ACC112 (cell line): ENCODE measurements at regions not wholly inside any gene's neighbourhood (a gene's known extent, or its start where the extent isn't known, plus 50 kb on each side); places are given as distances from the start of the nearest gene placed in this dataset.
"Not testable (repeated sequence)": the region's sequence is repeated elsewhere in the genome, so short reads cannot be mapped to it uniquely, and the experiment has no call there.

Source experiments
- H2AFZ ChIP-seq: fragments of 200-600 bp; sonication (generic); one replicate; pipeline ENCODE4 v1.6.0; 2017; ENCODE audit warnings: antibody characterized with exemption, low read length; ENCODE audit not compliant: unreplicated experiment
- H3K27ac ChIP-seq: fragments of 200-600 bp; sonication (generic); 2 replicates; pipeline ENCODE4 v1.5.1; 2014; ENCODE audit warnings: low read depth, mild to moderate bottlenecking, antibody characterized with exemption, low read length, moderate library complexity
- H3K27me3 ChIP-seq: fragments of 200-600 bp; sonication (generic); 2 replicates; pipeline ENCODE4 v1.6.1; 2014; ENCODE audit warnings: mild to moderate bottlenecking, antibody characterized with exemption, low read length, moderate library complexity, mixed read lengths; ENCODE audit not compliant: insufficient read depth
- H3K36me3 ChIP-seq: fragments of 200-600 bp; sonication (generic); 2 replicates; pipeline ENCODE4 v1.6.1; 2016; ENCODE audit warnings: mild to moderate bottlenecking, antibody characterized with exemption, low read length, moderate library complexity, mixed read lengths; ENCODE audit not compliant: insufficient read depth
- H3K4me1 ChIP-seq: fragments of 200-600 bp; sonication (generic); one replicate; pipeline ENCODE4 v1.6.1; 2016; ENCODE audit warnings: low read length, mixed read lengths; ENCODE audit not compliant: insufficient read depth, unreplicated experiment, control insufficient read depth
- H3K4me3 ChIP-seq: fragments of 200-600 bp; sonication (generic); 2 replicates; pipeline ENCODE4 v1.5.1; 2014; ENCODE audit warnings: mild to moderate bottlenecking, low read depth, low read length
- H3K79me2 ChIP-seq: fragments of 200-600 bp; sonication (generic); one replicate; pipeline ENCODE4 v1.6.0; 2016; ENCODE audit warnings: low read length; ENCODE audit not compliant: control insufficient read depth, unreplicated experiment, insufficient read depth

DNA sequence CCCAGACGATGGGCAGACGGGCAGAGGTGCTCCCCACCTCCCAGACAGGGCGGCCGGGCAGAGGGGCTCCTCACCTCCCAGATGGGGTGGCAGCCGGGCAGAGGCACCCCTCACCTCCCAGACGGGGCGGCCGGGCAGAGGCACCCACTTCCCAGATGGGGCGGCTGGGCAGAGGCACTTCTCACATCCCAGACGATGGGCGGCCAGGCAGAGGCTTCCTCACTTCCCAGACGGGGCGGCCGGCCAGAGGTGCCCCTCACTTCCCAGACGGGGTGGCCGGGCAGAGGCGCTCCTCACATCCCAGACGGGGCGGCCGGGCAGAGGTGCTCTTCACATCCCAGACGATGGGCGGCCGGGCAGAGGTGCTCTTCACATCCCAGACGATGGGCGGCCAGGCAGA is 96.6 kb downstream of the ABCC12 start:
- H3K27me3 ChIP-seq, H2AFZ ChIP-seq, H3K4me1 ChIP-seq: not testable (repeated sequence)

DNA sequence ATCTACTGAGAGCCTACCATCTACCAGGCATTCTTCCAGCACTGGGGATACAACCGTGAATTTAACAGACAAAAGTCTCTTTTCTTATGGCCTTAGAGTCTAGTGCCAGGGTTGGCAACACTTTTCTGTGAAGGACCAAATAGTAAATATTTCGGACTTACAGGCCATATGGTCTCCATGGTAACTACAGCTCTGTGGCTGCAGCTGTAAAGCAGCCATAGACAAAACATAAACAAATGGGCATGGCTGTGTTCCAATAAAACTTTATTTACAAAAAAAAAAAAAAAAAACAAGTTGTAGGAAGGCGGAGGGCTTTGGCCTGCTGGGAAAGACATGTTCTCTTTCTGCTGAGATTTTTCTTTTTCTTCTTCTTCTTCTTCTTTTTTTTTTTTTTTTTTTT is 98.7 kb downstream of the ABCC12 start:
- no peak overlapping the region for H3K27ac ChIP-seq
- no peak overlapping the region for H3K4me3 ChIP-seq
- H2AFZ ChIP-seq = no peak overlapping the region
- H3K4me1 ChIP-seq = peaks cover 14% of the 10 kb centered on the region
- peaks cover 12% of the 10 kb centered on the region; the same call in 1 of the 2 replicates for H3K27me3 ChIP-seq
- H3K79me2 ChIP-seq = no peaks in the 10 kb centered on the region
- no peaks in the 10 kb centered on the region for H3K36me3 ChIP-seq

More for the DNA sequence above, 96.6 kb downstream of the ABCC12 start:
- not testable (repeated sequence) for H3K79me2 ChIP-seq, H3K36me3 ChIP-seq, H3K4me3 ChIP-seq, H3K27ac ChIP-seq

DNA sequence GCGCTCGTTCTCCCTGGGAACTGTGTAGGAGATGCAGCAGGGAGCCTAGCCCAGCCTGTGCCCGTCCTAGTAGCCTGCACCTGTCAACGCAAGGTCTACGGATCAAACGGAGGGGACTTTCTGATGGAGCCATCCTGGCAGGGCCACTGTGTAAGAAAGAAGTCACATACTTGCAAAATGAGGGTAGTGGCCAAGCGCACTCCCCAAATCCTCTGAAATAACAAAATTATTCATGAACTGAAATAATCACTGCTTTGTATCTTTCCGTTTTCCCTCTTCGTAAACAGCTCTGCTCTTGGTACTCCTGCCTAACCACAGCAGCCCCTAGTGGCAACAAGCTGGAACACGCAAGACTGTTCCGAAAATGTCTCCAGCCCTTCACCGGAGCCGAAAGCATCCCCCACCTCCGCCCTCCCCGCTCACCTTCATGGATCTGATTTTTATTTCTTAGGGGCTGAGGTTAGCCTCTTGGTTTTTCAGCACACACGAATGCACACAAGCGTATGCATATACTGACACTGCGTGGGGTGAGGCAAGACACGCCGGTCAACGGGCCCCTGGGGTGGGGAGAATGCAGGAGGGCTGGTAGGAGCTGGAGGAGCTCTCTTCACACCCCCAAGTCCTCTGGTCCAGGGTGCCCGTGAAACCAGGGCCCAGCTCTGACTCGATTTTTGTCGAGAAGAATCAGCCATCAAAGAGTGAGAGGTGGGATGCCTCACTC is 100.8 kb downstream of the ABCC12 start:
- Histone ChIP-seq H3K36me3 (no peaks in the 10 kb centered on the region), H3K79me2 (no peaks in the 10 kb centered on the region), H2AFZ (peak overlapping the region; percentile 25), H3K27ac (no peak overlapping the region), H3K27me3 (peaks cover 29% of the 10 kb centered on the region; the same call in 1 of the 2 replicates), H3K4me1 (peaks cover 14% of the 10 kb centered on the region), H3K4me3 (peak overlapping the region; percentile 14; the same call in 1 of the 2 replicates)

DNA sequence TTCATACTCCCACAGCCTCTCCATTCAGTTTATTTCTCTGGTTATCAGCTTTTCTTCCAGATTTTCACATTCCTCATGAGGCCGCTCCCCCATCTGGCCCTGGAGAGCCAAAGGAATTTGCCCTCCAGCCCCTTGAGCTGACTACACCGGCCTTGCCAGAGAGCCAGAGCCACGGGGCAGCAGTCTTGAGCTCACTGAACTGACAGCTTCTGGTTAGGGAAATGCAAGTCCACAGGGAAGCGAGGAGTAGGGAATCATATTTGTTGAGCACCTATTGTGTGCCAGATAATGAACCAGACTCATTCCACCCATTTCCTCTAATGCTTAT is 102.4 kb downstream of the ABCC12 start:
- H3K4me1 ChIP-seq = peaks cover 14% of the 10 kb centered on the region
- H3K27me3 ChIP-seq = peaks cover 40% of the 10 kb centered on the region
- peak overlapping the region; percentile 9 for H2AFZ ChIP-seq
- no peak overlapping the region for H3K27ac ChIP-seq
- H3K4me3 ChIP-seq = no peak overlapping the region
- no peaks in the 10 kb centered on the region for H3K36me3 ChIP-seq
- no peaks in the 10 kb centered on the region for H3K79me2 ChIP-seq

DNA sequence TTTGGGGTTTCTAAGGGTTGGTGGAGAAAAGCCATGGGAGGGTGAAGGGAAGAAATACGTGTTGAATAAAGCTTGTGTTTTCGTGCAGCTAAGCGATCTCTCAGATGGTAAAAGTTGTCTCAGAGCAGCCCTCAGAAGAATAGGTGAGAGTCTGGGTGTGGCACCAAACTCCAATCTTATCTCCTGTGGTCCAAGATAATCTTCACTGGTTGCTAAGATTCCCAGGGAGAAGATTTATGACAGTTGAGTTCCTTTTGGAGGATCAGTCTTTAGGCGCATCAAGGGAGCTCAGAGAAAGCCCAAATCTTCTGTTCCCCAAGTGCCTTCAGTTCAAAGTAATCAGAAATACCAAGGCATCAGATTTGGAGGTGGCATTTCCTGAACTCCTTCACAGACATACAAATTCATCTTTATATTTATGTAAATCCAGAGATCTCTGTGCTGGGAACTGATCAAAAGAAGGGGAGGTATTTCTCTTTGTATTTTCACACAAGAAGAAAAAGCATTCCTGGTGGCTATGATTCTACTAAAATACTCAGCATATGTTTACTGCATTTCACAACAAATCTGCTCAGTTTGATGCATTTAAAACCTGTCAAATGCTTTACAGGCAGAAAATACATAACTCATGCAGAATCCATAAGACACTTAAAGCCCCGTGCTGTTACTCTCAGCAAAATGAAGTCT is 102.9 kb downstream of the ABCC12 start:
- Histone ChIP-seq H3K4me3 (no peak overlapping the region), H3K27ac (no peak overlapping the region), H2AFZ (peak overlapping the region; percentile 9), H3K27me3 (peaks cover 46% of the 10 kb centered on the region), H3K36me3 (no peaks in the 10 kb centered on the region), H3K4me1 (peaks cover 14% of the 10 kb centered on the region), H3K79me2 (no peaks in the 10 kb centered on the region)

DNA sequence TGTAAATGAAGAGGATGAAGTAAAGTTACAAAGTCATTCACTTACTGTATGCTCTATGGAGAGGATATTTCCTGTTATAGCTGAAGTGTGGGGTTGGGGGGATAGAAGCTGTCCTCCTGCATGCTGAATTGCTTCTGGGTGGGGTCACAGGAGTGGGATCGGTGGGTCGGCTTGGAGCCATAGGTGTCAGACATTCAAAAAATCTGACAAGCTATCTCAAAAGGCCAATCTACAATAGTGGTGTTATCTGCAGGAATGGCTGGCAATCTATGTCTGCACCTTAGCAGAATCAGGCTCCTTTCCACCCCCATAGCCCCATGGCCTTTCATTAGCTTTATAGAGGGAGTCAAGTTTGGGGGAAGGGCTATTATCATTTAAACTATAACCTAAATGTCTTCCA is 104.9 kb downstream of the ABCC12 start:
- Histone ChIP-seq H2AFZ (no peak overlapping the region), H3K4me1 (peaks cover 14% of the 10 kb centered on the region), H3K79me2 (no peaks in the 10 kb centered on the region), H3K4me3 (no peak overlapping the region), H3K27me3 (peaks cover 57% of the 10 kb centered on the region), H3K27ac (no peak overlapping the region), H3K36me3 (no peaks in the 10 kb centered on the region)

DNA sequence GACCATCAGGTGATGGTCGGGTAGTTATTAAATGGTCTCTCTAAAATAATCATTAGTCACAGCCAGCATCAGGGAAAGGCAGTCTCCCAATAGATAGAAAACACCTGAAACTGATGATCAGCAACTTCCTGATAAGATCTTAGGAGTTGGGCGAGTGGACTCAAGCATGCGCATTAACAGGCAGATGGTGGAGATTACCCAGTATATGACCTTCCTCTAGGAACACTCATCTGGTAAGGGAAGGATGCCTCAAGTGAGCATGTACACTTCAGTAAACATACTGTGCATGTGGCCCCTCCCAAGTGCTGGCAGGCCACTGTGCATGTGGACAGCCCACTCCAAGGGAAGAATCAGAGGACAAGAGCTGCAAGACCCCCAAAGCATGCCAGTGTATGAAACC is 105.9 kb downstream of the ABCC12 start:
- Histone ChIP-seq H3K36me3 (no peaks in the 10 kb centered on the region), H2AFZ (no peak overlapping the region), H3K27ac (no peak overlapping the region), H3K27me3 (peaks cover 67% of the 10 kb centered on the region), H3K4me3 (no peak overlapping the region), H3K4me1 (peaks cover 9% of the 10 kb centered on the region), H3K79me2 (no peaks in the 10 kb centered on the region)

DNA sequence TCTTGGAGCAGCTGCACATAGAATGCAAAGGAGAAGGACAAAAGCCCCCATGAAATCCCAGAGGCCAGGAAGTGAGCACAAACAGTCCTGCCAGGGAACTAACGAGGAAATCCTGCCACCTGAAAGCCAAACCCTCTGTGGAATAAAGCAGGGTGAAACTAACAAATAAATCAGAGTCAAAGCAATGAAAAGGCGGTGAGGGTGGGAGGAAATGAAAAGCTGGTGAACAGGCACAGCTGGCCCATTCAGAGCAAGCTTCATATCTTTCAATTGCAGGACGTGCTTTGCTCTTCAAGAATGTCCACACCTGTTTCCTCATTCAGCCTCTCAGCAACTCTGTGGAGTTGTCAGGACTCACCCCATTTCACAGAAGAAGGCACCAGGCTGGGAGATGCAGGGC is 108.1 kb downstream of the ABCC12 start:
- no peak overlapping the region for H3K4me3 ChIP-seq

DNA sequence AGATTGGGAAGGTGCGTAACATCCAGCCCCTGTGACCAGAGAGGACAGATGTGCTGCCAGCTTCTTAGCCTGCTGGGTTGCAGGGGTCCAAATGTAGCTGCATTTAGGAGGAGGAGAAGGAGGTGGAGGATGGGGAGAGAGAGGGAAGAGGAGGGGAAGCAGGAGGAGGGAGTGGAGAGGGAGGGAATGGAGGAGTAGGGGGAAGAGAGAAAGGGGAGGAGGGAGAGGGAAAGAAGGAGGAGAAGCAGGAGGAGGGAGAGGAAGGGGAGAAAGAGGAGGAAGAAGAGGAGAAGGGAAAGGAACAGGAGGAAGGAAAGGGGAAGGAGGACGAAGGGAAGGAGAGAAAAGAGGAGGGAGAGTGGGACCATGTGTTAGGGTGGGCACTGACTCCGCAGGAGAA is 108.6 kb downstream of the ABCC12 start:
- Histone ChIP-seq H3K79me2 (no peaks in the 10 kb centered on the region), H3K36me3 (no peaks in the 10 kb centered on the region), H3K4me1 (no peaks in the 10 kb centered on the region), H3K4me3 (no peak overlapping the region), H2AFZ (no peak overlapping the region), H3K27me3 (peaks cover 82% of the 10 kb centered on the region), H3K27ac (no peak overlapping the region)

More for the DNA sequence above, 108.1 kb downstream of the ABCC12 start:
- no peak overlapping the region for H2AFZ ChIP-seq
- no peak overlapping the region for H3K27ac ChIP-seq
- H3K4me1 ChIP-seq = no peaks in the 10 kb centered on the region
- H3K27me3 ChIP-seq = peaks cover 82% of the 10 kb centered on the region
- H3K36me3 ChIP-seq = no peaks in the 10 kb centered on the region
- H3K79me2 ChIP-seq = no peaks in the 10 kb centered on the region

DNA sequence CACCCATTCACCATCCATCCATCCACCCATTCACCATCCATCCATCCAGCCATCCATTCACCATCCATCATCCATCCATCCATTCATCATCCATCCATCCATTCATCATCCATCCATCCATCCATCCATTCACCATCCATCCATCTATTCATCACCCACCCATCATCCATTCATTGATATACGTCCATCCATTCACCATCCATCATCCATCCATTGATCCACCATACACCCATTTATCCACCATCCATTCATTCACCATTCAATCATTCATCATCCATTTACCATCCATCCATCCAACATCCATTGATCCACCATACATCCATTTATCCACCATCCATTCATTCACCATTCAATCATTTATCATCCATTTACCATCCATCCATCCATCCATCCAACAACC is 111.7 kb downstream of the ABCC12 start:
- Histone ChIP-seq H3K4me1 (no peaks in the 10 kb centered on the region), H3K36me3 (no peaks in the 10 kb centered on the region), H3K27me3 (peaks cover 86% of the 10 kb centered on the region), H3K4me3 (no peak overlapping the region), H3K27ac (no peak overlapping the region), H3K79me2 (no peaks in the 10 kb centered on the region), H2AFZ (no peak overlapping the region)

DNA sequence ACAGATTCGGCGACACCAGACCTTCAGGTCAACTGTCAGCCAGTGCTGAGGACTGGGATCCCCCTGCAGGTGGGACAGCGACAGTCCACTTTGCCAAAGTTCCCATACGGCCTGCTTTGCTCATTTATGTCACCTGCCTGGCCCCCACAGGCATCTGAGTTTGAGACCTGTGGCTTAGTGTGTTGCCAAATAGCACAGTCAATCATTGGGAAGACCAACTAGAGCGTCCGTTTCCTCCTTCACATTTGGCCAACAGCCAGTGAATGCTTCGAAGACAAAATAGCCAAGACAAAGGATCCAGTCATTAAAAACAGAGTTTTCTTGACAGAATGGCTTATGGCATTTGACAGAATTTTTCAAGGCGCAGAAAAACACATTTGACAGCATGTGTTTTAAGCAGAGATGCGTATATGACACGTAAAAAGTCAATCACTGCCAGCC is 113.8 kb downstream of the ABCC12 start:
- no peak overlapping the region for H3K27ac ChIP-seq
- no peak overlapping the region for H3K4me3 ChIP-seq
- H3K27me3 ChIP-seq = peaks cover 85% of the 10 kb centered on the region
- H2AFZ ChIP-seq = no peak overlapping the region
- no peaks in the 10 kb centered on the region for H3K4me1 ChIP-seq
- H3K36me3 ChIP-seq = no peaks in the 10 kb centered on the region
- no peaks in the 10 kb centered on the region for H3K79me2 ChIP-seq
